ENCODE measurements at regions not wholly inside any gene's neighbourhood (a gene's known extent, or its start where the extent isn't known, plus 50 kb on each side); places are given as distances from the start of the nearest gene placed in this dataset.

DNA sequence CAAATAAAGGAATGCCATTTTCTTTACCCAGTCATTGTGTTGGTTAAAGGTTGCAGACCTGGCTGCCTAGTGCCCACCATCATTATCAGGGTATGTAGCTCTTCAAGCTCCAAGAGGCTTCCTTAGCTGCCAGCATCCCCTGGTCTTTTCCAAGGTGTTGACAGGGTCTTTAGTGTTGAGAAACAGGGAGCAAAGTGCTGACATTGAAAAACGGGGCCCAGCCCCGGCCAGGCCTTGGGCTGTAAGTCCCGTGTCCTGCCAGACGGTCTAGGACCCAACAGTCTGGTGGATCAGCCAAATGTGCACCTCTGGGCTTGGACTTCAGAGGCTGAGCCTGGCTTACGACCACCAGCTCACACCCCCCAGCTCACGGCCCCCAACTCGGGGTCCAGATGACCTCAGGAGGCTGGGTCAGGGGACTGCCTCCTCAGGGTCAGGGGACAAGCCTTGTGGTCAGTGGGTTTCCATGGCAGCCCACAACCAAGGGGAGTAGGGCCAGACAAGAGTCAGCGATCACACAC lies 114.4 kb upstream of the MLN start:
- no peak for DNase-seq (ENCODE audit: low read depth)
- H3K4me3 ChIP-seq (ENCODE audit: low read depth, low read length) = no peak overlapping the region
- TF ChIP-seq, protein P1, sequence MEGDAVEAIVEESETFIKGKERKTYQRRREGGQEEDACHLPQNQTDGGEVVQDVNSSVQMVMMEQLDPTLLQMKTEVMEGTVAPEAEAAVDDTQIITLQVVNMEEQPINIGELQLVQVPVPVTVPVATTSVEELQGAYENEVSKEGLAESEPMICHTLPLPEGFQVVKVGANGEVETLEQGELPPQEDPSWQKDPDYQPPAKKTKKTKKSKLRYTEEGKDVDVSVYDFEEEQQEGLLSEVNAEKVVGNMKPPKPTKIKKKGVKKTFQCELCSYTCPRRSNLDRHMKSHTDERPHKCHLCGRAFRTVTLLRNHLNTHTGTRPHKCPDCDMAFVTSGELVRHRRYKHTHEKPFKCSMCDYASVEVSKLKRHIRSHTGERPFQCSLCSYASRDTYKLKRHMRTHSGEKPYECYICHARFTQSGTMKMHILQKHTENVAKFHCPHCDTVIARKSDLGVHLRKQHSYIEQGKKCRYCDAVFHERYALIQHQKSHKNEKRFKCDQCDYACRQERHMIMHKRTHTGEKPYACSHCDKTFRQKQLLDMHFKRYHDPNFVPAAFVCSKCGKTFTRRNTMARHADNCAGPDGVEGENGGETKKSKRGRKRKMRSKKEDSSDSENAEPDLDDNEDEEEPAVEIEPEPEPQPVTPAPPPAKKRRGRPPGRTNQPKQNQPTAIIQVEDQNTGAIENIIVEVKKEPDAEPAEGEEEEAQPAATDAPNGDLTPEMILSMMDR (IDR thresholded peaks at IDR 0.05; ENCODE audit: low read depth, low read length, missing control alignments) = no peak
- in situ Hi-C loops (cut with HindIII; ENCODE audit: low sequenced_read_pairs) = no loop called here

DNA sequence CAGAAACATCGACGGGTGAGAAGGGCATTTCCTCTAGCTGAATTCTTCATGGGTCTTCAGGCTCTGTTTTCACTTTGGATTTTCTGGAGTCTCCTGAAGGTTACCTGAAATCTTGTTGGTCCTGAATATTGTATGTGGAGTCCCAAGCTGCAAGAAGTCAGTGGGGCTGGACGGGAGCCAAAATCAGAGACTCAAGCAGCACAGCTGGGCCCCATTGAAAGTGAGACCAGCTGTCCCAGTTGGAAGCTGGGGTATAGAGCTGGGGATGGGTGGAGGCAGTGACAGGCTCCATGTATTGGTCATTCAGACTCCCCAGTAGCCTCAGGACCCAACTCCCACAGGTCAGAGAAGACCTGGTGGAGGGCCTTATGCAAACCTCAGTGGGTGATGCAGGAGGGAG lies 111.3 kb upstream of the MLN start:
- in situ Hi-C loops (cut with HindIII; ENCODE audit: low sequenced_read_pairs) = no loop called here
- DNase-seq (ENCODE audit: low read depth) = no peak
- TF ChIP-seq, protein P1 (IDR thresholded peaks at IDR 0.05; ENCODE audit: low read depth, low read length, missing control alignments) = no peak

DNA sequence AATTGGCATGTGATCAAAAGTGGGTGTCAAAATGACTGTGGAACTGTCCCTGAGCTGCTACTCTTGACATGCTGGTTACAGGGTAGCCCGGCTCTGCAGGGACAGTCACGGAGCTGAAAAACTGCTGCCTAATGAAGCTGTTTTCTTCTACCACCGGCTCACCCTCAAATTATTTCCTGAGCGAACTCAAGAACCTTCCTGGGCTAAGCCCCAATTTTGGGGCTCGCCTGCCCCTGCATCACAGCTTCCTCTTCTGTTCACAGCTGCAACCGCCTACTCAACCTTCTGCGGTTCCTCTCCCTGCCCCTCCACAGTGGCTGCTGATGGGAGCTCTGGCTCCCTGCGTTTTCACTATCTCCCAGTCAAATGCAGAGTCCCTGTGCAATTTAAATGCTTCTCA lies 110.8 kb upstream of the MLN start:
- H3K4me3 ChIP-seq (ENCODE audit: low read depth, low read length) = no peak overlapping the region
- TF ChIP-seq, protein P1 (IDR thresholded peaks at IDR 0.05; ENCODE audit: low read depth, low read length, missing control alignments) = no peak
- no peak for DNase-seq (ENCODE audit: low read depth)
- in situ Hi-C loops (cut with HindIII; ENCODE audit: low sequenced_read_pairs) = no loop called here

More for the DNA sequence above, 111.3 kb upstream of the MLN start:
- no peak overlapping the region for H3K4me3 ChIP-seq (ENCODE audit: low read depth, low read length)

DNA sequence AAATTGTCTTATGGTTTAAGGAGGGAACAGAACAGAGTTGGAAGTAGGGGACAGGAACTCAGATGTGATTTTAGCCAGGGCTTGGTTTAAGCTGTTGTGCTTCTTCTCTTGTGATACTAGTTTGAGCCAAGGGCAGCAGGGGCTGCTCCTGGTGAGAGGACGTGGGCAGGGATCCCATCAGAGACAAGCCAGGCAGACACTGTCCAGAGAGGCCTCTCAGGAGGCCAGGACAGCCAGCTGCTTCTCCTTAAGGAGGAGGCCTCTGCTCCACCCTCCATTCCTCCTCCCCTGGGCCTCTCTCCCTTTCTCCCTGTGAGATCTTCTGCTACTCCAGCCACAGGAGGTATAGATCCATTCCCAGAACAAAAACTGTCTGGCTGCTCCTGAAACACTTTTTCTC lies 108.4 kb upstream of the MLN start:
- in situ Hi-C loops (cut with HindIII; ENCODE audit: low sequenced_read_pairs) = no loop called here
- no peak overlapping the region for H3K4me3 ChIP-seq (ENCODE audit: low read depth, low read length)
- TF ChIP-seq, protein P1 (IDR thresholded peaks at IDR 0.05; ENCODE audit: low read depth, low read length, missing control alignments) = no peak
- no peak for DNase-seq (ENCODE audit: low read depth)

DNA sequence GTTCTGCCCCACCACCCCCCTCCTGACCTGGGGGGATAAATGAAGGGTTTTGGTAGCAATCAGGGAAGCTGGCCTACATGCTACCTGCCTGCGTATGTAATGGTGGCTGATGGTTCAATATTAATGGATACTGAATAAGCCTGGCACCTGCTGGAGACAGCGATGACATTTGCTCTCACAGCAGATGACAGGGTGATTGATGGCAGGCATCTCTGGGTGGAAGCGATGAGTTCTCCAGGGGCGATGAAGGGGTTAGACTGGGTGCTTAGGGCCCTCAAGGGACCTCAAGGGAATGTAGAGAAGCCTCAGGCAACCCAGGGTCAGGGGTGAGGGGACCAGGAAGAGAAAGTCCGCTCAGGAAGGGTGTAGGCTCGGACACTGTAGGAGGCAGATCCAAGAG lies 107.7 kb upstream of the MLN start:
- no peak for DNase-seq (ENCODE audit: low read depth)
- no peak overlapping the region for H3K4me3 ChIP-seq (ENCODE audit: low read depth, low read length)
- in situ Hi-C loops (cut with HindIII; ENCODE audit: low sequenced_read_pairs) = no loop called here
- TF ChIP-seq, protein P1 (IDR thresholded peaks at IDR 0.05; ENCODE audit: low read depth, low read length, missing control alignments) = no peak

DNA sequence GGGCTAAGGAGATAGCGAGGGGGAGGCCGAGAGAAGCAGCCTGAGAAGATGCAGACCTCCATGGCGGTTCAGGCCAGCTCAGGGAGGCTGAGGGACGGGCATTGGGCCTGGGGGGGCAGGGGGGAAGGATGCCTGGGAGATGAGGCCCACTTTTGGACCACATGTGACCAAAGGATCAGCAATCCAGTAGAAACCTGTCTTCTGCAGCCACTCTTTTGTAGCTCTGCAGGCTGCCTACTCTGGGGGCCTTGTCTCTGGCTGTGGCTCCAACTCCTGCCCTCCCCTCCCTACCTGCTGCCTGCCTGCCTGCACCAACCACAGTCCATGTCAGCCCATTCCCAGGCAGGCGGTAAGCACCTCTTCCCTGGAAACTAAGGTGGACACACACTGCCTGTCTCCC lies 106.8 kb upstream of the MLN start:
- TF ChIP-seq, protein P1 (IDR thresholded peaks at IDR 0.05; ENCODE audit: low read depth, low read length, missing control alignments) = no peak

DNA sequence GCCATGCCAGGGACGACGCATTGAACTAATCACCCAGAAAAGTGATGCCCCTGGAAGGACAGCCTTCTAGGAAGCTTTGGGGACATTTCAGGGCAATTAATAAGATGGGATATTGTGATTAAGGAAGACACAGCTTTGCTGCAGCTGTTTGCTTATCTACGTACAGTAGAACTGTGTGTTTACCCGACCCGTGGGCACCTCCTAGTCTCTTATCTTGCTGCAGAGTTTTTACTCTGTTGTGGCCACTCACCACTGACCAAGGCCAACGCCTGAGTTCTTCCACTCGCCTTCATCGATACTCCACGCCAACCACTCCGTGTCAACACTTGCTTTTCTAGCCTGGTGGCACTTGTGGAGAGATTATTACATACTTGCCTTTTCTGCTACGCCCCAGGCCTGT lies 105.9 kb upstream of the MLN start:
- TF ChIP-seq, protein P1 (IDR thresholded peaks at IDR 0.05; ENCODE audit: low read depth, low read length, missing control alignments) = no peak
- DNase-seq (ENCODE audit: low read depth) = no peak
- in situ Hi-C loops (cut with HindIII; ENCODE audit: low sequenced_read_pairs) = no loop called here
- H3K4me3 ChIP-seq (ENCODE audit: low read depth, low read length) = no peak overlapping the region

More for the DNA sequence above, 106.8 kb upstream of the MLN start:
- H3K4me3 ChIP-seq (ENCODE audit: low read depth, low read length) = no peak overlapping the region
- DNase-seq (ENCODE audit: low read depth) = no peak
- in situ Hi-C loops (cut with HindIII; ENCODE audit: low sequenced_read_pairs) = no loop called here

All from astrocyte of the cerebellum (primary cell).